GM12873 (cell line): ENCODE measurements at regions not wholly inside any gene's neighbourhood (a gene's known extent, or its start where the extent isn't known, plus 50 kb on each side); places are given as distances from the start of the nearest gene placed in this dataset.

Experiments
- TF ChIP-seq, protein P1 (sequence below): IDR thresholded peaks from 2 replicates; pipeline ENCODE4 v1.5.1; 2012; ENCODE audit warnings: low read depth, mild to moderate bottlenecking, moderate library complexity, low read length, control low read depth; ENCODE audit not compliant: insufficient read depth; ENCODE audit errors: missing control alignments

DNA sequence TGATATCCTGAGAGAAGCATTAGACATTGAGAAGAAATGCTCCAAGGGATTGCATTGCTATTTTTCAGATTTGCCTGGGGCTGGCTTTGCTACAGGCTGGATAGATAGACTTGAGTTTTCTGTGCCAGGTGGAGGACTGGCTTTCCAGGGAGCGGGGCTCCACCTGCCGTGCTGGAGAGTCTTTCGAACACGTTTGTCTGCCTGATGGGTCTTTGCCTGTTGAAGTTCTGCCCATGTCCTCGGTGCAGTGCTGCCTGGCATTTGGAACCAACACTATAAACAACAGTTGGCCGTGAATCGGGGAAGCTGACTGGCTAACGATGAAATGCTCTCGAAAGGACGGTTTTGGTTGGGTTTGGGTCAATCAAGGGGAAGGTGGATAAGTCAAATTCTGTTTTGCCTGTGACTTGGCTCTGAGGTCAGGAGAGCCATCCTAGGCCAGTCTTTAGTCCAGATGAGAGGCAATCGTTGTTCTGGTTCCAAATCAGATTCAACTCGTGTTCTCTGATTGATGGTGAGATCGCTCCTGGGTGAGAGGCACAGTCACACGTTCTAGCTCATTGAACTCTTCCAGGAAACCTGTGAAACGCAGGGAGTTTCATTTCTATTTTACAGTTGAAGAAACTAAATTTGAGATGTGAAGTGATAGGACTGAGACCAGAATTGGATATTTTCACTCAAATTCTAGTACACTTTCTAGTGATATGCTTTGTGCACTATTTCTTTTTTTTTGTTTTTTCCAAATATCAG is 599.0 kb downstream of the TYW1 start:
- TF ChIP-seq, protein P1, sequence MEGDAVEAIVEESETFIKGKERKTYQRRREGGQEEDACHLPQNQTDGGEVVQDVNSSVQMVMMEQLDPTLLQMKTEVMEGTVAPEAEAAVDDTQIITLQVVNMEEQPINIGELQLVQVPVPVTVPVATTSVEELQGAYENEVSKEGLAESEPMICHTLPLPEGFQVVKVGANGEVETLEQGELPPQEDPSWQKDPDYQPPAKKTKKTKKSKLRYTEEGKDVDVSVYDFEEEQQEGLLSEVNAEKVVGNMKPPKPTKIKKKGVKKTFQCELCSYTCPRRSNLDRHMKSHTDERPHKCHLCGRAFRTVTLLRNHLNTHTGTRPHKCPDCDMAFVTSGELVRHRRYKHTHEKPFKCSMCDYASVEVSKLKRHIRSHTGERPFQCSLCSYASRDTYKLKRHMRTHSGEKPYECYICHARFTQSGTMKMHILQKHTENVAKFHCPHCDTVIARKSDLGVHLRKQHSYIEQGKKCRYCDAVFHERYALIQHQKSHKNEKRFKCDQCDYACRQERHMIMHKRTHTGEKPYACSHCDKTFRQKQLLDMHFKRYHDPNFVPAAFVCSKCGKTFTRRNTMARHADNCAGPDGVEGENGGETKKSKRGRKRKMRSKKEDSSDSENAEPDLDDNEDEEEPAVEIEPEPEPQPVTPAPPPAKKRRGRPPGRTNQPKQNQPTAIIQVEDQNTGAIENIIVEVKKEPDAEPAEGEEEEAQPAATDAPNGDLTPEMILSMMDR: no peak

DNA sequence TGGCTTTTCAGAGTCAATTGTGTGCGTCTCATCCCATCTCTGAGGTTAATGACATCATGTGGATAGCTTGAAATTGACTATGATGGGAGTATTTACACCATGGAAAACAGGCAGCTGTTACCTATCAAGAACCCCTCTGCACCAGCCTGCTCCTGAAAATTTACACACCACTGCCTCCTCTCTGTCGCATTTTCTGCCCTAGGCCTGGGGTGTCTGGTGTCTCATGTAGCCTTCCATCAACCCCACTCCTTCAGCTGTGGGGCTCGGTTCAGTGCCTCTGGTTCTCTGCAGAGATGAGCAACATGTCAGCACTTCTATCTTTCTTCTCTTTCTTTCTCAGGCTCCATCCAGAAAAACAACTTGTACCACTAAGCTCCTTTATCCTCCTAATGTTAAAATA is 600.5 kb downstream of the TYW1 start:
- TF ChIP-seq, protein P1: no peak

DNA sequence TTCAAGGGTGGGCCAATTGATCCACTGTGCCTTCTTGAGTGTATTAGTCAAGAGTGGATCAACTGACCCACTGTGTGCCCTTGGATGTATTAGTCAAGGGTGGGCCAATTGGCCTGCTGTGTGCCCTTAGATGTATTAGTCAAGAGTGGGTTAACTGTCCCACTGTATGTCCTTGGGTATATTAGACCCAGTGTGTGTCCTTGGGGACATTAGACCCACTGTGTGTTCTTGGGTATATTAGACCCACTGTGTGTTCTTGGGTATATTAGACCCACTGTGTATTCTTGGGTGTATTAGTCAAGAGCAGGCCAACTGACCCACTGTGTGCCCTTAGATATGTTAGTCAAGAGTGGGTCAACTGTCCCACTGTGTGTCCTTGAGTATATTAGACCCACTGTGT is 601.8 kb downstream of the TYW1 start:
- TF ChIP-seq, protein P1: no peak

DNA sequence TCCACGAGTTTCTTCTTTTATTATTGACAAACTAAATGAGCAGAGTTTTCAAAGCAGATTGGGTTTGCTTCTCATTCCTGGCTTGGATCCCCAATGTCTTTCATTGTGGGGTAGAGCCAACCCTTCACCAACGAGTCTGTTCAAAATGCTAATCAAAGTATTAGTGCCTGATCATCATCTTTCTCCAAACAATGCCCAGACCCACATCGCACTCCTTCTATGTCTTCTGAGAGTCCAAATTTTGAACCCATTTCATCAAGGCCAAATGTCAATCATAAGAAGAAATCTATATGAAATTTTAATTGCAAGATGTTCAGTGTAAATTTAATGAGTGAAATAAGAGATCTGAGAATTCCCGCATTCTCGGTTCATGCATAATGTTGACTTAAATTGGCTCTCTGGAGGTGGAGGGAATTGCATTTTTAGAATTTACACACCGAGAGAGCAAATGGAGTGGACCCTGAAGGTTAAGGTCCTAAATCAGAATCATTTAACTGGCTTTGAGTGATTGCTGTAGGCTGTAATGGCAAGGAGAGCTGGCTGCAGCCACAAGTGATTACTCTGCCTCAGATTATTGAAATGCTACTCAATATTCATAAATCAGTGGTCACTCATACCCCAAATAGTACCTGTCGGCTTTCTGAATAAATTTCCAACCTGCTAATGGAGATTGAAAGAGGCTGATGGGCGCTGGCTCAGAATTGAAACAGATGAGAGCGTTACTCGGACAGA is 602.9 kb downstream of the TYW1 start:
- TF ChIP-seq, protein P1: no peak

DNA sequence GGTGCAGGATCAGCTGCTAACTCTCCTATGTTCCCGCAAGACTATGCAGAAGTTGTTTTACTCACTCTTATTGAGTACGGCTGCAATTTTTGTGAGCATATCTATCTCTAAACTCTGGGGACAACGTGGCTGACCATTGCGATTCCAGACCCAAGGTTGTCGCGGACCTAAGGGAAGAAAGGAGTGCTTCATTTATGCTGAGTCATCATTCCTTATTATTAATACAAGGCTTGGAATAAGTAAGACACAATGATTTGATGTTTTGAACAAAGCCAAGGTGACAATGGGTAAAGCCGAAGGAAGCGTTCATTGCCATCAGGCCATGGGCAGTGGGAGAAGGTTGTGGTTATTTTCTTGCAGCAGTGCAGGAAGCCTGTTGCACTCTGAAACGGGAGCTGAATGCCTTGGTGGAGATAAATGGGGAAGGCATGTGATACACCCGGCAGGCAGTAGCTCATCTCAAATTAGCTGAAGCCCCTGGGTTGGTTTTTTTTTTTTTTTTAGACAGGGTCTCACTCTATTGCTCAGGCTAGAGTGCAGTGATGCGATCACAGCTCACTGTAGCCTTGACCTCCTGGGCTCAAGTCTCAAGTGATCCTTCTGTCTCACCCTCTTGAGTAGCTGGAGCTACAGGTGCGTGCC is 605.7 kb downstream of the TYW1 start:
- TF ChIP-seq, protein P1: no peak

DNA sequence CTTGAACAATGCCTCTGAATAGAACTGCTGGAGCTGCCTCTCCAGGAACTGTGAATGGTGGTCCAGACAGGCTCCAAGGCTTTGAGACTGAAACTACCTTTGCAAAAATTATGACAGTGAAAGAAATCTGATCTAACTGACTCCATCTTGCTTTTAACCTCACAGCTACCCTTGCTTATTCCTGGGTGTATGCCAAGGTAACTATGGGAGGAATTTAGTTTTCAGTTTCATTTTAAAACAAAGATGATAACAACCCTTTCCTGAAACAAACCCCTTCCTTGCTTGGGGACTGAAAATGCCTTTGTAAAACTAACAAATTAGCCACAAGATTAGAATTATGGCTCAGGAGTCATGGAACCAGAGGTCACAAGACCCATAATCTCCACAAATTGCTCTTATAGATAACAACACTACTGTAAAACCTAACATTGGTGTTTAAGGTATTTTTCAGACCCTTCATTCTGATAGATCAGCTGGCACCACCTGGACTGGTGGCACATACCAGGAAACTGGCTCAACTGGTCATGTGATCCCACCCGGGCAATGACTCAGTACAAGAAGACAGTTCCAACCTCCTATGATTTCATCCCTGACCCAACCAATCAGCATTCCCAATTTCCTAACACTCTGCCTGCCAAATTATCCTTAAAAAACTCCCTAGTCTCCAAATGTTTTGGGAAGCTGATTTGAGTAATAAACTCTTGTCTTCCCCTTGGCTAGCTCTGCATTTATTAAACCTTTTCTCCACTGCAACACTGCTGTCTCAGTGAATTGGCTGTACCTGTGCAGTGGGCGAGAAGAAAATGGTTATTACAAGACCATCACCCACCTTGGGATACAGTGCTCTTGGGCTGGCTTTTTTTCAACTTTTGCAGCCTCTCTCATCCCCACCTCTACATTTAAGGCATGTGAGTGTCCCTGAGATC is 608.1 kb downstream of the TYW1 start:
- TF ChIP-seq, protein P1: no peak

DNA sequence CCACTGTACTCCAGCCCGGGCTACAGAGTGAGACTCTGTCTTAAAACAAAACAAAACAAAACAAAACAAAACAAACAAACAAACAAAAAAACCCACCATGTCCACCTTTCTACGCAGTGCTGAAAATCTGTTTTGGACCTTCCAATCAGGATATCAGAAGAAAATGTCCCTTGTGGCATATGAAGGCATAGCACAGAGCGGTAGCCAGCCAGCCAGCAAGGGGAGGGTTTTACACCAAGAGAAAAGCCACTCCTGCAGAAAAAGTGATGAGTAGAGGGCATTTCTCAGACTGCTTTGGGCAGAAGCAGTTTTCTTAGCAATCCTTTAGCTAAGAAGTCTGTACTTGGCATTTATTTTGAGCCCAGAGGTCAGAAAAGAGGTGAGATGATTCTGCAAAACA is 612.2 kb downstream of the TYW1 start:
- TF ChIP-seq, protein P1: no peak
